PC-9 (cell line): ENCODE measurements at regions not wholly inside any gene's neighbourhood (a gene's known extent, or its start where the extent isn't known, plus 50 kb on each side); places are given as distances from the start of the nearest gene placed in this dataset.

Experiments used
- EZH2 ChIP-seq: fragments of 200-600 bp; sonication (generic); IDR thresholded peaks from 2 replicates; pipeline ENCODE4 v1.8.0; 2017; ENCODE audit warnings: antibody characterized with exemption, low read depth
- TF ChIP-seq, protein P1 (sequence below): fragments of 200-600 bp; sonication (generic); conservative IDR thresholded peaks from 2 replicates; pipeline ENCODE4 v1.6.1; 2017; ENCODE audit warnings: mixed run types, antibody characterized with exemption, mild to moderate bottlenecking, moderate library complexity

- TF ChIP-seq, protein P1, sequence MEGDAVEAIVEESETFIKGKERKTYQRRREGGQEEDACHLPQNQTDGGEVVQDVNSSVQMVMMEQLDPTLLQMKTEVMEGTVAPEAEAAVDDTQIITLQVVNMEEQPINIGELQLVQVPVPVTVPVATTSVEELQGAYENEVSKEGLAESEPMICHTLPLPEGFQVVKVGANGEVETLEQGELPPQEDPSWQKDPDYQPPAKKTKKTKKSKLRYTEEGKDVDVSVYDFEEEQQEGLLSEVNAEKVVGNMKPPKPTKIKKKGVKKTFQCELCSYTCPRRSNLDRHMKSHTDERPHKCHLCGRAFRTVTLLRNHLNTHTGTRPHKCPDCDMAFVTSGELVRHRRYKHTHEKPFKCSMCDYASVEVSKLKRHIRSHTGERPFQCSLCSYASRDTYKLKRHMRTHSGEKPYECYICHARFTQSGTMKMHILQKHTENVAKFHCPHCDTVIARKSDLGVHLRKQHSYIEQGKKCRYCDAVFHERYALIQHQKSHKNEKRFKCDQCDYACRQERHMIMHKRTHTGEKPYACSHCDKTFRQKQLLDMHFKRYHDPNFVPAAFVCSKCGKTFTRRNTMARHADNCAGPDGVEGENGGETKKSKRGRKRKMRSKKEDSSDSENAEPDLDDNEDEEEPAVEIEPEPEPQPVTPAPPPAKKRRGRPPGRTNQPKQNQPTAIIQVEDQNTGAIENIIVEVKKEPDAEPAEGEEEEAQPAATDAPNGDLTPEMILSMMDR = no peak
- TF ChIP-seq EZH2 = no peak
Observed at GRCh38 chr1:30023339-30024022, 699.9 kb downstream of the MATN1 start.
